HFFc6 (cell line): ENCODE measurements at regions not wholly inside any gene's neighbourhood (a gene's known extent, or its start where the extent isn't known, plus 50 kb on each side); places are given as distances from the start of the nearest gene placed in this dataset.

Source experiments
- DNase-seq: peaks from one replicate; pipeline ENCODE4 v3.0.0-alpha.2; 2018
- H3K27ac Mint-ChIP-seq: 2 replicates; pipeline ENCODE4 v1.8.0; 2020; ENCODE audit warnings: mild to moderate bottlenecking, mixed read lengths
- H3K27me3 Mint-ChIP-seq: 2 replicates; pipeline ENCODE4 v1.8.0; 2021; ENCODE audit warnings: mild to moderate bottlenecking, moderate library complexity, mixed read lengths; ENCODE audit not compliant: insufficient read depth
- H3K36me3 Mint-ChIP-seq: 2 replicates; pipeline ENCODE4 v1.8.0; 2021; ENCODE audit warnings: low read depth, mixed read lengths
- H3K4me1 Mint-ChIP-seq: 2 replicates; pipeline ENCODE4 v1.8.0; 2020; ENCODE audit warnings: low read depth, mixed read lengths
- H3K4me3 Mint-ChIP-seq: 2 replicates; pipeline ENCODE4 v1.8.0; 2020; ENCODE audit warnings: mild to moderate bottlenecking, moderate library complexity, mixed read lengths
- H3K9me3 Mint-ChIP-seq: 2 replicates; pipeline ENCODE4 v1.8.0; 2020; ENCODE audit warnings: mild to moderate bottlenecking, mixed read lengths
- CTCF ChIP-seq: fragments of 200-600 bp; sonication (generic); IDR thresholded peaks from 2 replicates; pipeline ENCODE4 v1.5.0; 2021; ENCODE audit warnings: antibody characterized with exemption, mild to moderate bottlenecking

DNA sequence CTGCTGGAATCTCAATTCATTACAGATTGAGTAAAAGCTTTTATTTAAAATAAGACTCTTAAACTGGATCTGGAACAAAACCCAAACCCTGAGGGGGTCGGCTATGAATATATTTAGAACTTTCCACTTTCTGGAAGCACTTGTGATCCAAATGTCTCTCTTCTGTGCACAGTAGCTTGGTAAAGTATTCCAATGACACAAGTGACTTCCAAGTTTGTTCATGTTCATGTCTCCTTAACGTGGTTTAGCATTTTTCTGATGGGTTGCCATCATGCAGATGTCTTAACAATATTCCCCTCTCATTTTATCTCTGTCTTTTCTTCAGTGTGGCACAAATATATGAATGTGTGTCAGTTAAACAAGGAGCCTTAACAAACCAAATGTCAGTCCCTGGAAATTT, 191.9 kb upstream of the SORCS1 start:
- H3K27ac Mint-ChIP-seq, result no peak overlapping the region
- H3K36me3 Mint-ChIP-seq, result no peaks in the 10 kb centered on the region
- no peaks in the 10 kb centered on the region for H3K27me3 Mint-ChIP-seq

GRCh38 chr10:107342711-107343110, 178.2 kb upstream of the SORCS1 start:
- TF ChIP-seq CTCF, result no peak
- Mint-ChIP-seq H3K36me3 (no peaks in the 10 kb centered on the region), H3K9me3 (peaks cover 47% of the 10 kb centered on the region), H3K4me1 (no peaks in the 10 kb centered on the region), H3K4me3 (no peak overlapping the region), H3K27me3 (no peaks in the 10 kb centered on the region), H3K27ac (no peak overlapping the region)
- DNase-seq, result no peak

More for the DNA sequence above, 191.9 kb upstream of the SORCS1 start:
- no peak for DNase-seq
- Mint-ChIP-seq H3K4me1 (no peaks in the 10 kb centered on the region), H3K4me3 (no peak overlapping the region), H3K9me3 (peaks cover 54% of the 10 kb centered on the region)
- TF ChIP-seq CTCF, result no peak

- DNase-seq, result no peak
- TF ChIP-seq CTCF, result no peak
- peaks cover 43% of the 10 kb centered on the region for H3K9me3 Mint-ChIP-seq
- H3K4me3 Mint-ChIP-seq, result no peak overlapping the region
- no peaks in the 10 kb centered on the region for H3K27me3 Mint-ChIP-seq
- H3K36me3 Mint-ChIP-seq, result no peaks in the 10 kb centered on the region
- no peak overlapping the region for H3K27ac Mint-ChIP-seq
- H3K4me1 Mint-ChIP-seq, result no peaks in the 10 kb centered on the region
Measured at GRCh38 chr10:107341281-107341680, 176.8 kb upstream of the SORCS1 start.

DNA sequence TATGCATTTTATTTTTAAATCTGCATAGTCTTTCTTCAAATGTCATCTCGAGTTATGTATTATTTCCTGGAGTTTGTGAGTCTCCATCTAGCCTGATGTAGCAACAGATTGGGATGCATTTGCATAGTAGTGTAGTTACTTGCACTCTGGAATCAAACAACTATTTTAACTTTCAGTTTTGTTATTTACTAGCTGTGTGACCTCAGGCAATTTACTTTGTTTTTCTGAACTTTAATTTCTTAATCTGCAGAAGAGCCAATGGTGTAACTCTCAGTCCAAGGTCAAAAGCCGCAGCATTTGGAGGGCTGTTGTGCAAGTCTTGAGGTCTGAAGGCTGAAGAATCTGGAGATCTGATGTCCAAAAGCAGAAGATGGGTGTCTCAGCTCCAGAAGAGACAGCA, 175.8 kb upstream of the SORCS1 start:
- Mint-ChIP-seq H3K27ac (no peak overlapping the region), H3K9me3 (peaks cover 41% of the 10 kb centered on the region), H3K36me3 (no peaks in the 10 kb centered on the region), H3K4me3 (no peak overlapping the region), H3K4me1 (no peaks in the 10 kb centered on the region), H3K27me3 (no peaks in the 10 kb centered on the region)
- no peak for TF ChIP-seq CTCF
- no peak for DNase-seq

GRCh38 chr10:107336061-107336460, 171.6 kb upstream of the SORCS1 start:
- Mint-ChIP-seq H3K36me3 (peaks cover 6% of the 10 kb centered on the region; the same call in 1 of the 2 replicates), H3K9me3 (peaks cover 44% of the 10 kb centered on the region), H3K4me1 (no peaks in the 10 kb centered on the region), H3K27me3 (peaks cover 1% of the 10 kb centered on the region; the same call in 1 of the 2 replicates), H3K27ac (no peak overlapping the region), H3K4me3 (no peak overlapping the region)
- no peak for DNase-seq
- no peak for TF ChIP-seq CTCF

DNA sequence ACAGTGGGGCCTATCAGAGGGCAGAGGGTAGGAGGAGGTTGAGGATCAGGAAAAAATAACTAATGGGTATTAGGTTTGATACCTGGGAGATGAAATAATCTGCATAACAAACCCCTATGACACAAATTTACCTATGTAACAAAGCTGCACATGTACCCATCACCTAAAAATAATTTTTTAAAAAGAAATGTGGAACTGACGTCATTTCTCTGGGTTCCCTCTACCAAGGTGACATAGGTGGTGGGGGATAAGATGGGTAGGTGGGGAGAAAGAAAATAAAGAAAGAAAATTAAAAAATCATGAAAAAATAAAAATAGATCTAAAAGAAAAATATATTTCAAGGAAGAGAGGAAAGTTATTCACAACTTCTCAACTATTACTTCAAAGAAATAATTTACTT, 153.1 kb upstream of the SORCS1 start:
- H3K36me3 Mint-ChIP-seq, result no peaks in the 10 kb centered on the region
- H3K4me3 Mint-ChIP-seq, result no peak overlapping the region
- H3K4me1 Mint-ChIP-seq, result no peaks in the 10 kb centered on the region
- H3K9me3 Mint-ChIP-seq, result peaks cover 31% of the 10 kb centered on the region
- TF ChIP-seq CTCF, result no peak
- DNase-seq, result no peak
- no peak overlapping the region for H3K27ac Mint-ChIP-seq
- no peaks in the 10 kb centered on the region for H3K27me3 Mint-ChIP-seq
